ENCODE measurements at regions not wholly inside any gene's neighbourhood (a gene's known extent, or its start where the extent isn't known, plus 50 kb on each side); places are given as distances from the start of the nearest gene placed in this dataset.
"Not testable (repeated sequence)": the region's sequence is repeated elsewhere in the genome, so short reads cannot be mapped to it uniquely, and the experiment has no call there.

- DNase-seq, result peak in 1 of 2 experiments; percentile 29
Measured at GRCh38 chr2:175450029-175450760, 268.7 kb upstream of the ATP5MC3 start.

GRCh38 chr2:175449616-175450015, 268.1 kb upstream of the ATP5MC3 start:
- DNase-seq, result no peak

GRCh38 chr2:175446201-175446600, 264.7 kb upstream of the ATP5MC3 start:
- DNase-seq, result no peak

GRCh38 chr2:175445281-175445680, 263.8 kb upstream of the ATP5MC3 start:
- no peak for DNase-seq

- DNase-seq, result no peak
Measured at GRCh38 chr2:175442441-175442840, 260.9 kb upstream of the ATP5MC3 start.

GRCh38 chr2:175441181-175441761, 259.8 kb upstream of the ATP5MC3 start:
- DNase-seq, result no peak

GRCh38 chr2:175439416-175439815, 257.9 kb upstream of the ATP5MC3 start:
- peak in 1 of 2 experiments; percentile 24 for DNase-seq

GRCh38 chr2:175437167-175437566, 255.7 kb upstream of the ATP5MC3 start:
- no peak for DNase-seq

GRCh38 chr2:175436076-175436475, 254.6 kb upstream of the ATP5MC3 start:
- no peak for DNase-seq

- DNase-seq, result no peak
Measured at GRCh38 chr2:175435012-175435411, 253.5 kb upstream of the ATP5MC3 start.

- no peak for DNase-seq
Measured at GRCh38 chr2:175432793-175433192, 251.3 kb upstream of the ATP5MC3 start.

- DNase-seq, result peak; percentile 82 to 96
Measured at GRCh38 chr2:175432021-175432420, 250.5 kb upstream of the ATP5MC3 start.

- peak; percentile 58 to 85 for DNase-seq
Measured at GRCh38 chr2:175431101-175431946, 249.8 kb upstream of the ATP5MC3 start.

GRCh38 chr2:175430236-175430635, 248.7 kb upstream of the ATP5MC3 start:
- DNase-seq, result no peak

GRCh38 chr2:175418224-175418835, 236.8 kb upstream of the ATP5MC3 start:
- DNase-seq, result no peak

- DNase-seq, result peak; percentile 36 to 63
Measured at GRCh38 chr2:175414882-175415487, 233.5 kb upstream of the ATP5MC3 start.

- DNase-seq, result no peak
Measured at GRCh38 chr2:175414191-175414881, 232.8 kb upstream of the ATP5MC3 start.

- DNase-seq, result not testable (repeated sequence)
Measured at GRCh38 chr2:175410941-175411340, 229.4 kb upstream of the ATP5MC3 start.

GRCh38 chr2:175404839-175405238, 223.3 kb upstream of the ATP5MC3 start:
- no peak for DNase-seq

GRCh38 chr2:175403599-175404221, 222.2 kb upstream of the ATP5MC3 start:
- no peak for DNase-seq

- no peak for DNase-seq
Measured at GRCh38 chr2:175402571-175402970, 221.1 kb upstream of the ATP5MC3 start.
